PC-3 (cell line): ENCODE measurements at regions not wholly inside any gene's neighbourhood (a gene's known extent, or its start where the extent isn't known, plus 50 kb on each side); places are given as distances from the start of the nearest gene placed in this dataset.

ENCODE experiments used
- EZH2 ChIP-seq: fragments of 300-600 bp; sonication (generic); IDR thresholded peaks from one replicate; pipeline ENCODE4 v1.6.1; 2017; ENCODE audit warnings: antibody characterized with exemption, mild to moderate bottlenecking, low read length; ENCODE audit not compliant: unreplicated experiment
- EZH2phosphoT487 ChIP-seq: fragments of 300-600 bp; sonication (generic); IDR thresholded peaks from 2 replicates; pipeline ENCODE4 v1.6.1; 2018; ENCODE audit warnings: mild to moderate bottlenecking, antibody characterized with exemption, low read length, borderline replicate concordance
- TF ChIP-seq, protein P1 (sequence below): fragments of 300-600 bp; sonication (generic); conservative IDR thresholded peaks from 2 replicates; pipeline ENCODE4 v1.5.1; 2017; ENCODE audit warnings: antibody characterized with exemption, low read depth, mild to moderate bottlenecking, low read length

DNA sequence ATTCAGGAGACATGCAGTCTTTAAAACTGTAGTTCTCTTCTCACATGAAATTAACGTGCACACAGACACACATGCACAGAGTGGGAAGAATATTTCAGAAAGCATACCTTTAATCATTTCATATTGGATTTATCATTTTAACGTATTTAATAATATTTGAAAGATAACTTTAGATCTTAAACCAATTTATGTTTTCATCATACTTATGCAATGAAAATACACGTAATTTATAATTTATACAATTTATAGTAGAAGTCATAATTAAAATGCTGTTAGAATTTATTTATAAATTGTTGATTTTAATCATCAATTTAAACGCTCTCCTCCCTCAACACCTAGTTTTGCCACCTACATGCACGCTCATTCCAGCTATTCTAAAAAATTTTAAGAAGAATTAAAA, 894.9 kb upstream of the CTNND2 start:
- TF ChIP-seq, protein P1, sequence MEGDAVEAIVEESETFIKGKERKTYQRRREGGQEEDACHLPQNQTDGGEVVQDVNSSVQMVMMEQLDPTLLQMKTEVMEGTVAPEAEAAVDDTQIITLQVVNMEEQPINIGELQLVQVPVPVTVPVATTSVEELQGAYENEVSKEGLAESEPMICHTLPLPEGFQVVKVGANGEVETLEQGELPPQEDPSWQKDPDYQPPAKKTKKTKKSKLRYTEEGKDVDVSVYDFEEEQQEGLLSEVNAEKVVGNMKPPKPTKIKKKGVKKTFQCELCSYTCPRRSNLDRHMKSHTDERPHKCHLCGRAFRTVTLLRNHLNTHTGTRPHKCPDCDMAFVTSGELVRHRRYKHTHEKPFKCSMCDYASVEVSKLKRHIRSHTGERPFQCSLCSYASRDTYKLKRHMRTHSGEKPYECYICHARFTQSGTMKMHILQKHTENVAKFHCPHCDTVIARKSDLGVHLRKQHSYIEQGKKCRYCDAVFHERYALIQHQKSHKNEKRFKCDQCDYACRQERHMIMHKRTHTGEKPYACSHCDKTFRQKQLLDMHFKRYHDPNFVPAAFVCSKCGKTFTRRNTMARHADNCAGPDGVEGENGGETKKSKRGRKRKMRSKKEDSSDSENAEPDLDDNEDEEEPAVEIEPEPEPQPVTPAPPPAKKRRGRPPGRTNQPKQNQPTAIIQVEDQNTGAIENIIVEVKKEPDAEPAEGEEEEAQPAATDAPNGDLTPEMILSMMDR: no peak
- no peak for TF ChIP-seq EZH2
- TF ChIP-seq EZH2phosphoT487: no peak
